ENCODE measurements at regions not wholly inside any gene's neighbourhood (a gene's known extent, or its start where the extent isn't known, plus 50 kb on each side); places are given as distances from the start of the nearest gene placed in this dataset.
A peak's percentile ranks its signal among the peaks of the same experiment; 100 is the strongest.

GRCh38 chr22:48778308-48779195, 1049.1 kb downstream of the BRD1 start:
- Mint-ChIP-seq H3K9me3 (peaks cover 14% of the 10 kb centered on the region), H3K27ac (ENCODE audit: unreplicated experiment) (peak overlapping the region; percentile 62), H3K36me3 (ENCODE audit: low read depth) (peaks cover 9% of the 10 kb centered on the region), H3K4me3 (no peak overlapping the region), H3K4me1 (no peaks in the 10 kb centered on the region), H3K27me3 (ENCODE audit: low read depth) (no peaks in the 10 kb centered on the region)
- no peak for DNase-seq (ENCODE audit: low read depth, low spot score)
- TF ChIP-seq CTCF (conservative IDR thresholded peaks at IDR 0.05), result no peak

GRCh38 chr22:48772286-48772907, 1055.3 kb downstream of the BRD1 start:
- Mint-ChIP-seq H3K9me3 (peaks cover 26% of the 10 kb centered on the region), H3K36me3 (ENCODE audit: low read depth) (peaks cover 14% of the 10 kb centered on the region), H3K4me1 (no peaks in the 10 kb centered on the region), H3K27me3 (ENCODE audit: low read depth) (no peaks in the 10 kb centered on the region), H3K27ac (ENCODE audit: unreplicated experiment) (no peak overlapping the region), H3K4me3 (no peak overlapping the region)
- TF ChIP-seq CTCF (conservative IDR thresholded peaks at IDR 0.05), result no peak
- no peak for DNase-seq (ENCODE audit: low read depth, low spot score)

- Mint-ChIP-seq H3K27ac (ENCODE audit: unreplicated experiment) (no peak overlapping the region), H3K27me3 (ENCODE audit: low read depth) (no peaks in the 10 kb centered on the region), H3K4me1 (no peaks in the 10 kb centered on the region), H3K36me3 (ENCODE audit: low read depth) (peaks cover 8% of the 10 kb centered on the region), H3K9me3 (peaks cover 19% of the 10 kb centered on the region), H3K4me3 (no peak overlapping the region)
- no peak for TF ChIP-seq CTCF (conservative IDR thresholded peaks at IDR 0.05)
- DNase-seq (ENCODE audit: low read depth, low spot score), result peak; percentile 0
These were observed 1062.1 kb downstream of the BRD1 start for GRCh38 chr22:48765595-48765994.

GRCh38 chr22:48761546-48761945, 1066.1 kb downstream of the BRD1 start:
- Mint-ChIP-seq H3K27ac (ENCODE audit: unreplicated experiment) (no peak overlapping the region), H3K27me3 (ENCODE audit: low read depth) (peaks cover under 1% of the 10 kb centered on the region), H3K36me3 (ENCODE audit: low read depth) (peaks cover 5% of the 10 kb centered on the region), H3K4me3 (no peak overlapping the region), H3K9me3 (peaks cover 11% of the 10 kb centered on the region), H3K4me1 (no peaks in the 10 kb centered on the region)
- no peak for DNase-seq (ENCODE audit: low read depth, low spot score)
- TF ChIP-seq CTCF (conservative IDR thresholded peaks at IDR 0.05), result no peak

GRCh38 chr22:48760481-48761390, 1066.9 kb downstream of the BRD1 start:
- Mint-ChIP-seq H3K27ac (ENCODE audit: unreplicated experiment) (no peak overlapping the region), H3K27me3 (ENCODE audit: low read depth) (peaks cover 3% of the 10 kb centered on the region), H3K4me3 (no peak overlapping the region), H3K36me3 (ENCODE audit: low read depth) (peaks cover 5% of the 10 kb centered on the region), H3K9me3 (peaks cover 11% of the 10 kb centered on the region), H3K4me1 (no peaks in the 10 kb centered on the region)
- no peak for TF ChIP-seq CTCF (conservative IDR thresholded peaks at IDR 0.05)
- peak; percentile 0 for DNase-seq (ENCODE audit: low read depth, low spot score)

Data from neural crest cell (in vitro differentiated cells).